ENCODE measurements at regions not wholly inside any gene's neighbourhood (a gene's known extent, or its start where the extent isn't known, plus 50 kb on each side); places are given as distances from the start of the nearest gene placed in this dataset.

GRCh38 chr15:95733931-95734330 lies 596.6 kb upstream of the NR2F2 start:
- TF ChIP-seq SUZ12 (IDR thresholded peaks at IDR 0.05; ENCODE audit: extremely low read depth, insufficient read depth, insufficient read length), result no peak
- TF ChIP-seq YY1 (IDR thresholded peaks at IDR 0.05; ENCODE audit: insufficient read depth, insufficient read length), result no peak
- TF ChIP-seq ZNF274 (IDR thresholded peaks at IDR 0.05; ENCODE audit: low read depth, low read length), result no peak
